OCI-LY1 (cell line): ENCODE measurements at regions not wholly inside any gene's neighbourhood (a gene's known extent, or its start where the extent isn't known, plus 50 kb on each side); places are given as distances from the start of the nearest gene placed in this dataset.

Experiments used
- H2AFZ ChIP-seq: fragments of 200-600 bp; sonication (generic), shearing (Covaris generic); 2 replicates; pipeline ENCODE4 v1.6.0; 2014; ENCODE audit warnings: antibody characterized with exemption, mild to moderate bottlenecking, low read length
- H3F3A ChIP-seq: fragments of 200-600 bp; sonication (generic), shearing (Covaris generic); 2 replicates; pipeline ENCODE4 v1.6.0; 2014; ENCODE audit warnings: mild to moderate bottlenecking, antibody characterized with exemption, low read length, moderate library complexity; ENCODE audit not compliant: insufficient read depth
- H3K27ac ChIP-seq: fragments of 200-600 bp; sonication (generic); 2 replicates; pipeline ENCODE4 v1.5.1; 2014; ENCODE audit warnings: low read length, mixed run types, mild to moderate bottlenecking, low read depth; ENCODE audit not compliant: poor library complexity, severe bottlenecking
- H3K27me3 ChIP-seq: fragments of 200-600 bp; sonication (generic); 2 replicates; pipeline ENCODE4 v1.6.0; 2014; ENCODE audit warnings: antibody characterized with exemption, mild to moderate bottlenecking, low read length, moderate library complexity; ENCODE audit not compliant: insufficient read depth
- H3K36me3 ChIP-seq: fragments of 200-600 bp; sonication (generic); 2 replicates; pipeline ENCODE4 v1.6.1; 2014; ENCODE audit warnings: mild to moderate bottlenecking, antibody characterized with exemption, low read length, moderate library complexity, mixed read lengths; ENCODE audit not compliant: insufficient read depth
- H3K4me1 ChIP-seq: fragments of 200-600 bp; sonication (generic); 2 replicates; pipeline ENCODE4 v1.5.1; 2014; ENCODE audit warnings: mild to moderate bottlenecking, low read length, moderate library complexity; ENCODE audit not compliant: insufficient read depth, severe bottlenecking
- H3K4me2 ChIP-seq: fragments of 200-600 bp; sonication (generic), shearing (Covaris generic); 2 replicates; pipeline ENCODE4 v1.6.1; 2014; ENCODE audit warnings: low read length
- H3K4me3 ChIP-seq: fragments of 200-600 bp; sonication (generic); 2 replicates; pipeline ENCODE4 v1.5.1; 2014; ENCODE audit warnings: low read length, low read depth, mild to moderate bottlenecking, mixed read lengths; ENCODE audit not compliant: poor library complexity, severe bottlenecking
- H3K79me2 ChIP-seq: fragments of 200-600 bp; shearing (Covaris generic); 2 replicates; pipeline ENCODE4 v1.6.1; 2016; ENCODE audit warnings: mixed run types, low read length, mixed read lengths; ENCODE audit not compliant: insufficient read depth
- H3K9ac ChIP-seq: fragments of 200-600 bp; sonication (generic), shearing (Covaris generic); 2 replicates; pipeline ENCODE4 v1.6.1; 2014; ENCODE audit warnings: mild to moderate bottlenecking, low read length, mixed read lengths
- H3K9me2 ChIP-seq: fragments of 200-600 bp; sonication (generic), shearing (Covaris generic); 2 replicates; pipeline ENCODE4 v1.6.1; 2014; ENCODE audit warnings: low read depth, mild to moderate bottlenecking, low read length, mixed read lengths
- H3K9me3 ChIP-seq: fragments of 200-600 bp; shearing (Covaris generic); 2 replicates; pipeline ENCODE4 v1.6.1; 2014; ENCODE audit warnings: low read length, mixed read lengths
- H4K20me1 ChIP-seq: fragments of 200-600 bp; sonication (generic), shearing (Covaris generic); 2 replicates; pipeline ENCODE4 v1.6.0; 2016; ENCODE audit warnings: mild to moderate bottlenecking, low read length; ENCODE audit not compliant: insufficient read depth
- CTCF ChIP-seq: fragments of 200-600 bp; sonication (generic), shearing (Covaris generic); IDR thresholded peaks from 2 replicates; pipeline ENCODE4 v1.5.1; 2017; ENCODE audit warnings: mild to moderate bottlenecking, antibody characterized with exemption, low read length, moderate library complexity, mixed read lengths
- EZH2 ChIP-seq: fragments of 200-600 bp; sonication (generic), shearing (Covaris generic); IDR thresholded peaks from 2 replicates; pipeline ENCODE4 v1.8.0; 2017; ENCODE audit warnings: borderline replicate concordance, mixed run types, mild to moderate bottlenecking, antibody characterized with exemption, low read length, moderate library complexity, mixed read lengths

- no peaks in the 10 kb centered on the region for H4K20me1 ChIP-seq
- no peak overlapping the region for H3K4me3 ChIP-seq
- H3K9me2 ChIP-seq: no peaks in the 10 kb centered on the region
- H3K9ac ChIP-seq: no peak overlapping the region
- no peaks in the 10 kb centered on the region for H3K79me2 ChIP-seq
- no peaks in the 10 kb centered on the region for H3F3A ChIP-seq
- peaks cover 4% of the 10 kb centered on the region; the same call in 1 of the 2 replicates for H3K9me3 ChIP-seq
- H3K4me2 ChIP-seq: no peak overlapping the region
- no peak overlapping the region for H3K27ac ChIP-seq
- H2AFZ ChIP-seq: no peak overlapping the region
- peaks cover 19% of the 10 kb centered on the region for H3K4me1 ChIP-seq
- no peak for TF ChIP-seq EZH2
- TF ChIP-seq CTCF: no peak
- H3K27me3 ChIP-seq: no peaks in the 10 kb centered on the region
- H3K36me3 ChIP-seq: no peaks in the 10 kb centered on the region; the same call in 1 of the 2 replicates
Observed at GRCh38 chr15:56815247-56815646, 81.9 kb upstream of the ZNF280D start.

DNA sequence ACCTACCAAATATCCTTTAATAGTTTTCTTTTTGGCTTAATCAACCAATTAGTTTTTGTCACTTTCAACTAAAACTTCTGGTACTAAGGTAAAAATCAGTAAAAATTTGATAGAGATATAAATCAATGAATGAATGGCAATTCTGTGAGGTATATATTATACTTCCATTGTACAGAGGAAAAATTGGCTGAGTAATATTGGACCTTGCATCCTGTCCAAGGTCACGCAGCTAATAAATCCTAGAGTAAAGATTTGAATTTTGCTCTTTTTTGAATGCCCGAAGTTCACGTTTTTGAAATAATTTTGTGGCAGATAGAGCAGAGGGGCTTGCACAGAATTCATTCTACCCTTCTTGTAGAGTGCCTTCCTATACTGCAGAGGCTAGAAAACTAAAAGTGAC lies 81.1 kb upstream of the ZNF280D start:
- no peaks in the 10 kb centered on the region for H4K20me1 ChIP-seq
- no peaks in the 10 kb centered on the region for H3F3A ChIP-seq
- no peaks in the 10 kb centered on the region for H3K9me2 ChIP-seq
- TF ChIP-seq EZH2 (no peak), CTCF (no peak)
- H3K4me2 ChIP-seq: no peak overlapping the region
- H3K79me2 ChIP-seq: no peaks in the 10 kb centered on the region
- H3K27ac ChIP-seq: no peak overlapping the region
- no peak overlapping the region for H3K4me3 ChIP-seq
- peaks cover 11% of the 10 kb centered on the region for H3K4me1 ChIP-seq
- H2AFZ ChIP-seq: no peak overlapping the region
- no peaks in the 10 kb centered on the region for H3K27me3 ChIP-seq
- H3K36me3 ChIP-seq: no peaks in the 10 kb centered on the region; the same call in 1 of the 2 replicates
- peaks cover 11% of the 10 kb centered on the region for H3K9me3 ChIP-seq
- H3K9ac ChIP-seq: no peak overlapping the region

DNA sequence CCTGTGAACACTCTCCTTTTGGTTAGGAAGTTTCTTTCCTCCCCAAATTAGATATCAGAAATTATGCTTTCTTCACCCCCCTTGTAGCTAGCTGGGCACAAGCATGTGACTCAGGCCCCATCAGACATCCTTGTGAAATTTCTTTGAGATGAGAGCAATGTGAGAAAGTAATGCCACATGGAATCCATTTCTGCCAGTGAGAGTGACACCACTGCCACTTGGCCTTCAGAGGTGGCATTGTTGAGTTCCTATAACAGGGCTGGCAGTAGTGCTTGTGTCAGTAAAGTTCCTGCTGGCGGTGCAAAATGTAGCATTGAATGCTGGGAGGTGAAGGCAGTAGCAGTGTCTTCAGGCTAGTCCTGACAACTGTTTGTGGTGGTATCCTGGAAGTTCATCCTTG lies 80.7 kb upstream of the ZNF280D start:
- H3K79me2 ChIP-seq: no peaks in the 10 kb centered on the region
- H3K9me2 ChIP-seq: no peaks in the 10 kb centered on the region
- H2AFZ ChIP-seq: peak overlapping the region; percentile 34; the same call in 1 of the 2 replicates
- H3K36me3 ChIP-seq: no peaks in the 10 kb centered on the region; the same call in 1 of the 2 replicates
- peaks cover 15% of the 10 kb centered on the region for H3K9me3 ChIP-seq
- no peak for TF ChIP-seq CTCF
- TF ChIP-seq EZH2: no peak
- no peak overlapping the region for H3K4me2 ChIP-seq
- no peaks in the 10 kb centered on the region for H4K20me1 ChIP-seq
- H3K9ac ChIP-seq: no peak overlapping the region
- H3F3A ChIP-seq: 0 out of 2 replicates have a peak, but pooled peaks cover under 1% of the 10 kb centered on the region
- H3K4me3 ChIP-seq: no peak overlapping the region
- H3K27ac ChIP-seq: no peak overlapping the region
- peaks cover 8% of the 10 kb centered on the region for H3K4me1 ChIP-seq
- H3K27me3 ChIP-seq: no peaks in the 10 kb centered on the region
